CD14-positive monocyte (primary cell): ENCODE measurements at regions not wholly inside any gene's neighbourhood (a gene's known extent, or its start where the extent isn't known, plus 50 kb on each side); places are given as distances from the start of the nearest gene placed in this dataset.

ENCODE experiments used
- DNase-seq, 3 donors: peaks; one replicate each; pipeline ENCODE4 v3.0.0-alpha.2; 2011 to 2022
- H2AFZ ChIP-seq: 2 replicates; pipeline ENCODE4 v1.6.0; 2012; ENCODE audit warnings: mild to moderate bottlenecking, low read depth, low read length, inconsistent platforms; ENCODE audit not compliant: insufficient read depth, poor library complexity, severe bottlenecking
- H3K27ac ChIP-seq, 2 donors: 1 replicate in 1 of 2; 2 replicates in 1 of 2; pipeline ENCODE4 v1.5.1; 2012 to 2013; ENCODE audit warnings: low read length in 2 of 2, control low read depth in 1 of 2, inconsistent platforms in 1 of 2, low read depth in 1 of 2, mild to moderate bottlenecking in 1 of 2
- H3K27me3 ChIP-seq, 2 donors: one replicate each; pipeline versions ENCODE4 v1.6.0 to v1.6.1; 2011 to 2013; ENCODE audit warnings: low read length in 2 of 2; ENCODE audit not compliant: control insufficient read depth in 2 of 2, insufficient read depth in 2 of 2
- H3K36me3 ChIP-seq, 2 donors: replicated peaks in 1 of 2; 1 replicate in 1 of 2; 2 replicates in 1 of 2; pipeline versions ENCODE4 v1.5.1 to v1.6.1; 2012 to 2013; ENCODE audit warnings: low read length in 2 of 2, control low read depth in 1 of 2, inconsistent platforms in 1 of 2, mild to moderate bottlenecking in 1 of 2; ENCODE audit not compliant: insufficient read depth in 2 of 2, control insufficient read depth in 1 of 2
- H3K4me1 ChIP-seq, 2 donors: 1 replicate in 1 of 2; 2 replicates in 1 of 2; pipeline versions ENCODE4 v1.5.1 to v1.6.1; 2012 to 2013; ENCODE audit warnings: low read length in 2 of 2, control low read depth in 1 of 2, inconsistent platforms in 1 of 2, mild to moderate bottlenecking in 1 of 2, moderate library complexity in 1 of 2; ENCODE audit not compliant: insufficient read depth in 2 of 2, control insufficient read depth in 1 of 2
- H3K4me2 ChIP-seq: replicated peaks from 2 replicates; pipeline ENCODE3; 2012; ENCODE audit warnings: low read length, moderate library complexity, mild to moderate bottlenecking; ENCODE audit not compliant: poor library complexity, severe bottlenecking; ENCODE audit errors: extremely low read depth
- H3K4me3 ChIP-seq, 3 experiments: fragments of 200-600 bp in 1 of 3; sonication (generic) in 1 of 3; replicated peaks in 1 of 3; 1 replicate in 2 of 3; 2 replicates in 1 of 3; pipeline ENCODE4 v1.5.1; 2011 to 2013; ENCODE audit warnings: low read length in 3 of 3, mild to moderate bottlenecking in 3 of 3, control low read depth in 2 of 3, low read depth in 2 of 3, inconsistent platforms in 1 of 3, moderate library complexity in 1 of 3
- H3K79me2 ChIP-seq: 2 replicates; pipeline ENCODE4 v1.6.0; 2012; ENCODE audit warnings: mild to moderate bottlenecking, control low read depth, inconsistent platforms, low read length, moderate library complexity; ENCODE audit not compliant: insufficient read depth
- H3K9ac ChIP-seq: 2 replicates; pipeline ENCODE4 v1.6.0; 2017; ENCODE audit warnings: low read length, mild to moderate bottlenecking; ENCODE audit not compliant: insufficient read depth, poor library complexity, severe bottlenecking
- H3K9me3 ChIP-seq, 2 donors: replicated peaks in 1 of 2; 1 replicate in 1 of 2; 2 replicates in 1 of 2; pipeline versions ENCODE4 v1.5.1 to v1.6.1; 2012 to 2013; ENCODE audit warnings: low read length in 2 of 2, control low read depth in 1 of 2; ENCODE audit not compliant: control insufficient read depth in 1 of 2, insufficient read depth in 1 of 2
- H4K20me1 ChIP-seq: 2 replicates; pipeline ENCODE4 v1.6.0; 2012; ENCODE audit warnings: mild to moderate bottlenecking, low read length, control low read depth, moderate library complexity; ENCODE audit not compliant: insufficient read depth
- H3K27ac Mint-ChIP-seq, 7 donors: one replicate each; pipeline ENCODE4 v1.8.0; 2020; ENCODE audit warnings: mild to moderate bottlenecking in 7 of 7, mixed read lengths in 7 of 7, moderate library complexity in 6 of 7, inconsistent platforms in 2 of 7
- H3K27me3 Mint-ChIP-seq, 3 donors: one replicate each; pipeline ENCODE4 v1.8.0; 2021 to 2022; ENCODE audit warnings: low read depth in 3 of 3, mild to moderate bottlenecking in 3 of 3, mixed read lengths in 3 of 3, moderate library complexity in 3 of 3, inconsistent platforms in 1 of 3
- H3K36me3 Mint-ChIP-seq, 2 donors: one replicate each; pipeline ENCODE4 v1.8.0; 2020; ENCODE audit warnings: mixed read lengths in 2 of 2, inconsistent platforms in 1 of 2, mild to moderate bottlenecking in 1 of 2
- H3K4me1 Mint-ChIP-seq: one replicate; pipeline ENCODE4 v1.8.0; 2020; ENCODE audit warnings: mild to moderate bottlenecking, mixed read lengths
- H3K4me3 Mint-ChIP-seq, 2 donors: one replicate each; pipeline ENCODE4 v1.8.0; 2020; ENCODE audit warnings: mild to moderate bottlenecking in 2 of 2, mixed read lengths in 2 of 2, moderate library complexity in 1 of 2
- H3K9me3 Mint-ChIP-seq, 7 donors: one replicate each; pipeline ENCODE4 v1.8.0; 2020 to 2022; ENCODE audit warnings: mixed read lengths in 7 of 7, mild to moderate bottlenecking in 6 of 7, moderate library complexity in 6 of 7, inconsistent platforms in 2 of 7
- WGBS: methylation state at CpG from one replicate; pipeline ENCODE4 v1.1.5; 2013; ENCODE audit warnings: missing lambda C conversion rate; ENCODE audit not compliant: insufficient coverage; 5-methylcytosine and 5-hydroxymethylcytosine counted together
- intact Hi-C, 2 donors: fragments of 100-400 bp; cut with micrococcal nuclease; formaldehyde crosslinking; loops; one replicate each; pipeline versions ENCODE4 v1.15.0 to v1.15.1; 2023
- TF ChIP-seq, protein P1 (sequence below): fragments of 200-600 bp; IDR thresholded peaks from one replicate; pipeline ENCODE4 v1.8.0; 2022; ENCODE audit warnings: antibody characterized with exemption, mild to moderate bottlenecking

DNA sequence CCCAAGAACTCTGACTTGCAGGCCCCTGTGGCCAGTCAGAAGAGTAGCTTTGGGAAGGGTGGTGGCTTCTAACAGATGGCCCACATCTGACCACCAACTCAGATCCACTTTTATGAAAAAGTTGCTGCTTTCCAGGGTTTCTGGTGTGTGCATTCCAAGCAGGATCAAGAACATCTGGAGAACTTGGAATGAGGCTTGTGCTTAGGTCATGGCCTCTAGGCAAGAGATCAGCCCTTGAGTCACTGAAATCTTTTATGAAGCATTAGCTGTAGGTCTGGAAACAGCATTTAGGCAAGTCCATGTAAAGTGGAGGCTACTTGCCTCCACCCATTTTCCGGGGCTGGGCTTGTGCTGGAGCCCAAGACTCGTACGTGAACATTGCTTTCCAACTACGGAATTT, 433.3 kb downstream of the SH3GL2 start:
- H3K4me1 Mint-ChIP-seq: no peaks in the 10 kb centered on the region
- H3K4me3 Mint-ChIP-seq: no peak overlapping the region
- H3K9me3 ChIP-seq: peaks cover 0 to 2% of the 10 kb centered on the region in 2 donors
- no peaks in the 10 kb centered on the region for H4K20me1 ChIP-seq
- H3K9ac ChIP-seq: no peak overlapping the region
- no peaks in the 10 kb centered on the region for H3K79me2 ChIP-seq
- H2AFZ ChIP-seq: no peak overlapping the region
- H3K27me3 ChIP-seq: no peaks in the 10 kb centered on the region
- H3K9me3 Mint-ChIP-seq: peaks cover 0 to 2% (median 0%) of the 10 kb centered on the region in 7 donors
- H3K4me2 ChIP-seq: no peak overlapping the region
- no peak for DNase-seq
- TF ChIP-seq, protein P1, sequence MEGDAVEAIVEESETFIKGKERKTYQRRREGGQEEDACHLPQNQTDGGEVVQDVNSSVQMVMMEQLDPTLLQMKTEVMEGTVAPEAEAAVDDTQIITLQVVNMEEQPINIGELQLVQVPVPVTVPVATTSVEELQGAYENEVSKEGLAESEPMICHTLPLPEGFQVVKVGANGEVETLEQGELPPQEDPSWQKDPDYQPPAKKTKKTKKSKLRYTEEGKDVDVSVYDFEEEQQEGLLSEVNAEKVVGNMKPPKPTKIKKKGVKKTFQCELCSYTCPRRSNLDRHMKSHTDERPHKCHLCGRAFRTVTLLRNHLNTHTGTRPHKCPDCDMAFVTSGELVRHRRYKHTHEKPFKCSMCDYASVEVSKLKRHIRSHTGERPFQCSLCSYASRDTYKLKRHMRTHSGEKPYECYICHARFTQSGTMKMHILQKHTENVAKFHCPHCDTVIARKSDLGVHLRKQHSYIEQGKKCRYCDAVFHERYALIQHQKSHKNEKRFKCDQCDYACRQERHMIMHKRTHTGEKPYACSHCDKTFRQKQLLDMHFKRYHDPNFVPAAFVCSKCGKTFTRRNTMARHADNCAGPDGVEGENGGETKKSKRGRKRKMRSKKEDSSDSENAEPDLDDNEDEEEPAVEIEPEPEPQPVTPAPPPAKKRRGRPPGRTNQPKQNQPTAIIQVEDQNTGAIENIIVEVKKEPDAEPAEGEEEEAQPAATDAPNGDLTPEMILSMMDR: no peak
- peaks cover 0 to 1% (median 0%) of the 10 kb centered on the region in 3 donors for H3K27me3 Mint-ChIP-seq
- no peak overlapping the region for H3K4me3 ChIP-seq
- no peaks in the 10 kb centered on the region for H3K36me3 Mint-ChIP-seq
- no peaks in the 10 kb centered on the region for H3K4me1 ChIP-seq
- intact Hi-C loops: no loop called here
- no peak overlapping the region for H3K27ac ChIP-seq
- H3K27ac Mint-ChIP-seq: no peak overlapping the region
- WGBS: 94% methylated on average over 3 of the region's 4 CpGs
- H3K36me3 ChIP-seq: no peaks in the 10 kb centered on the region

DNA sequence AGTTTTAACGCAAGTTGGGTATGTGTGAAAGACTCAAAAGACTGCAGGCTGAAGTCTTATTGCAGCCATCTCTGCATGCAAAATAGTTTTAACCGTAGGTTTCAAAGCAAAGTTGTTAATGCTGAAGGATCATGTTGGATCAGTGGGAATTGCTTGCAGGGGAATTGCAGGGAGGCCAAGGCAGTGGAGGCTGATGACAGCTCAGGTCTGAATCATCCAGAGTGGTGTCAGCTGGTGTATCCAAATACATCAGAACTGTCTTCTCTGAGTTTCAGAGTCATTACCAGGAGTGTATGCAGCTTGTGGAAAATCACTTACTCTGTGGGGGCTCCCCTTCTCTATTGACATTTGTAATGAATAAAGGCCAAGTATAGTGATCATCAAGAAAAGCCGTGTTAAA, 435.7 kb downstream of the SH3GL2 start:
- TF ChIP-seq, protein P1: no peak
- Mint-ChIP-seq H3K4me1 (no peaks in the 10 kb centered on the region), H3K9me3 (peaks cover 0 to 7% (median 2%) of the 10 kb centered on the region in 7 donors), H3K4me3 (no peak overlapping the region), H3K27ac (no peak overlapping the region), H3K27me3 (no peaks in the 10 kb centered on the region), H3K36me3 (no peaks in the 10 kb centered on the region)
- no peaks in the 10 kb centered on the region for H3K27me3 ChIP-seq
- H3K9ac ChIP-seq: no peak overlapping the region
- WGBS: 81% methylated on average over 2 of the region's 3 CpGs
- H3K4me2 ChIP-seq: no peak overlapping the region
- intact Hi-C loops: no loop called here
- no peak overlapping the region for H3K4me3 ChIP-seq
- H3K79me2 ChIP-seq: no peaks in the 10 kb centered on the region
- no peak for DNase-seq
- no peaks in the 10 kb centered on the region for H3K36me3 ChIP-seq
- H4K20me1 ChIP-seq: no peaks in the 10 kb centered on the region
- peaks cover 0 to 2% of the 10 kb centered on the region in 2 donors for H3K9me3 ChIP-seq
- no peak overlapping the region for H3K27ac ChIP-seq
- H2AFZ ChIP-seq: no peak overlapping the region
- H3K4me1 ChIP-seq: no peaks in the 10 kb centered on the region
